Heart left ventricle (tissue), 16 donors: ENCODE measurements at regions not wholly inside any gene's neighbourhood (a gene's known extent, or its start where the extent isn't known, plus 50 kb on each side); places are given as distances from the start of the nearest gene placed in this dataset.

Experiments used
- ATAC-seq, 4 donors: fragments of 200-7000 bp; cut with Tn5 transposase; one replicate each; pipeline ENCODE4 v1.9.1; 2020 to 2022; ENCODE audit warnings: moderate library complexity in 4 of 4, mild to moderate bottlenecking in 3 of 4, moderate number of reproducible peaks in 1 of 4
- DNase-seq, 5 donors: peaks; one replicate each; pipeline ENCODE4 v3.0.0-alpha.2; 2020
- H3K27ac ChIP-seq, 12 donors: fragments of 200-600 bp; sonication (generic) in 4 of 12; one replicate each; pipeline versions ENCODE4 v1.5.0 to v1.8.0; 2016 to 2022; ENCODE audit warnings: mild to moderate bottlenecking in 2 of 12
- H3K27me3 ChIP-seq, 9 donors: fragments of 200-600 bp; sonication (generic) in 2 of 9; one replicate each; pipeline versions ENCODE4 v1.5.1 to v1.8.0; 2016 to 2022; ENCODE audit warnings: mild to moderate bottlenecking in 3 of 9
- H3K36me3 ChIP-seq, 9 donors: fragments of 200-600 bp; sonication (generic) in 2 of 9; one replicate each; pipeline versions ENCODE4 v1.5.0 to v1.8.0; 2018 to 2022; ENCODE audit warnings: mild to moderate bottlenecking in 2 of 9
- H3K4me1 ChIP-seq, 12 donors: fragments of 200-600 bp; sonication (generic) in 4 of 12; one replicate each; pipeline versions ENCODE4 v1.5.0 to v1.8.0; 2016 to 2022; ENCODE audit warnings: mild to moderate bottlenecking in 3 of 12
- H3K4me3 ChIP-seq, 12 donors: fragments of 200-600 bp; sonication (generic) in 4 of 12; one replicate each; pipeline versions ENCODE4 v1.5.0 to v1.8.0; 2017 to 2022; ENCODE audit warnings: mild to moderate bottlenecking in 9 of 12, moderate library complexity in 4 of 12
- H3K9me3 ChIP-seq, 12 donors: fragments of 200-600 bp; sonication (generic) in 4 of 12; one replicate each; pipeline versions ENCODE4 v1.5.0 to v1.8.0; 2016 to 2022; ENCODE audit warnings: mild to moderate bottlenecking in 1 of 12
- POLR2A ChIP-seq, 2 donors: fragments of 450-650 bp; IDR thresholded peaks; one replicate each; pipeline ENCODE4 v1.6.1; 2017; ENCODE audit warnings: antibody characterized with exemption in 2 of 2, mild to moderate bottlenecking in 2 of 2, moderate library complexity in 2 of 2
- WGBS, 4 donors: extraction: QIAGEN DNeasy Blood & Tissue Kit in 2 of 4; methylation state at CpG; one replicate each; pipeline versions ENCODE4 v1.1.5 to v1.1.7; 2013 to 2018; 5-methylcytosine and 5-hydroxymethylcytosine counted together
- intact Hi-C, 10 donors: fragments of 100-400 bp; cut with DNase I; formaldehyde crosslinking; loops; one replicate each; pipeline versions ENCODE4 v1.11.1 to v1.14.2; 2022
- TF ChIP-seq, protein P1 (sequence below), 12 donors: fragments of 200-600 bp; sonication (generic) in 4 of 12; IDR thresholded peaks; one replicate each; pipeline versions ENCODE4 v1.5.0 to v1.8.0; 2018 to 2022; ENCODE audit warnings: antibody characterized with exemption in 12 of 12, mild to moderate bottlenecking in 5 of 12
- donor health status: ischemic (EF 13 %, LVEDD 7.1; RV severe dilation, severe dysfunction).
- donor health status: healthy with polysubstance abuse.
- donor health status: DM: no; HTN: yes; CAD: no.
- donor health status: DM: no; HTN: no; CAD: no.
- donor health status: ischemic (EF 25% LVEDD 6.9; RV normal size, moderate dysfunction).
- donor health status: ischemic (EF 25% LVEDD 5.7; RV mildly dilated, moderate dysfunction).
- donor health status: healthy.
- donor health status: DM: yes; HTN: yes; CAD: no.
- donor health status: ischemic (EF 35%, LVEDD 5.7; RV mildly dilated, moderate dysfunction).
- donor health status: nonischemic (EF 11% LVEDD 7.7; RV severe dilation, severe dysfunction).
- donor health status: DM: yes; HTN: yes; CAD: no.
- donor health status: PGD.
- donor health status: ischemic (EF 29% LVEDD 5.4; RV normal size, mild dysfunction).
- donor health status: nonischemic (EF 23%, LVEDD 6.1; RV moderate dilation, normal function).

DNA sequence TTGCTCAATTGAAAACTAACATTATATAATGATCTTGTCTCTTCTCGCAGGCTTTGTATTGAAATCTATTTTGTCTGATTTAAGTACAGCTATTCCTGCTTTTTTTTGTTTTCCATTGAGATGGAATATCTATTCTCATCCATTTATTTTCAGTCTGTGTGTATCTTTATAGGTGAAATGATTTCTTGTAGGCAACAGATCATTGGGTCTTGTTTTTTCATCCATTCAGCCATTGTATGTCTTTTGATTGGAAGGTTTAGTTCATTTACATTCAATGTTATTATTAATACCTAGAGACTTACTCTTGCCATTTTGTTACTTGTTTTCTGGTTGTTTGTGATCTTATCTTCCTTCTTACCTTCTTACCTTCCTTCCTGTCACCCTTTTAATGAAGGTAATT lies 77.8 kb upstream of the TRPC6 start:
- ATAC-seq, result no peak

More for the DNA sequence above, 77.8 kb upstream of the TRPC6 start:
- H3K27me3 ChIP-seq, result no peaks in the 10 kb centered on the region
- peaks cover 0 to 17% (median 6%) of the 10 kb centered on the region in 12 donors for H3K9me3 ChIP-seq
- H3K27ac ChIP-seq, result no peak overlapping the region
- intact Hi-C loops, result no loop called here
- H3K4me3 ChIP-seq, result no peak overlapping the region
- no peak for DNase-seq
- no peaks in the 10 kb centered on the region for H3K36me3 ChIP-seq
- WGBS, 4 donors, result 0 to 98% (median 66%) methylated on average over 1 of the region's 1 CpG
- TF ChIP-seq, protein P1, sequence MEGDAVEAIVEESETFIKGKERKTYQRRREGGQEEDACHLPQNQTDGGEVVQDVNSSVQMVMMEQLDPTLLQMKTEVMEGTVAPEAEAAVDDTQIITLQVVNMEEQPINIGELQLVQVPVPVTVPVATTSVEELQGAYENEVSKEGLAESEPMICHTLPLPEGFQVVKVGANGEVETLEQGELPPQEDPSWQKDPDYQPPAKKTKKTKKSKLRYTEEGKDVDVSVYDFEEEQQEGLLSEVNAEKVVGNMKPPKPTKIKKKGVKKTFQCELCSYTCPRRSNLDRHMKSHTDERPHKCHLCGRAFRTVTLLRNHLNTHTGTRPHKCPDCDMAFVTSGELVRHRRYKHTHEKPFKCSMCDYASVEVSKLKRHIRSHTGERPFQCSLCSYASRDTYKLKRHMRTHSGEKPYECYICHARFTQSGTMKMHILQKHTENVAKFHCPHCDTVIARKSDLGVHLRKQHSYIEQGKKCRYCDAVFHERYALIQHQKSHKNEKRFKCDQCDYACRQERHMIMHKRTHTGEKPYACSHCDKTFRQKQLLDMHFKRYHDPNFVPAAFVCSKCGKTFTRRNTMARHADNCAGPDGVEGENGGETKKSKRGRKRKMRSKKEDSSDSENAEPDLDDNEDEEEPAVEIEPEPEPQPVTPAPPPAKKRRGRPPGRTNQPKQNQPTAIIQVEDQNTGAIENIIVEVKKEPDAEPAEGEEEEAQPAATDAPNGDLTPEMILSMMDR (IDR thresholded peaks at IDR 0.05), result no peak
- TF ChIP-seq POLR2A (IDR thresholded peaks at IDR 0.05), result no peak
- no peaks in the 10 kb centered on the region for H3K4me1 ChIP-seq
